ENCODE measurements at regions not wholly inside any gene's neighbourhood (a gene's known extent, or its start where the extent isn't known, plus 50 kb on each side); places are given as distances from the start of the nearest gene placed in this dataset.

DNA sequence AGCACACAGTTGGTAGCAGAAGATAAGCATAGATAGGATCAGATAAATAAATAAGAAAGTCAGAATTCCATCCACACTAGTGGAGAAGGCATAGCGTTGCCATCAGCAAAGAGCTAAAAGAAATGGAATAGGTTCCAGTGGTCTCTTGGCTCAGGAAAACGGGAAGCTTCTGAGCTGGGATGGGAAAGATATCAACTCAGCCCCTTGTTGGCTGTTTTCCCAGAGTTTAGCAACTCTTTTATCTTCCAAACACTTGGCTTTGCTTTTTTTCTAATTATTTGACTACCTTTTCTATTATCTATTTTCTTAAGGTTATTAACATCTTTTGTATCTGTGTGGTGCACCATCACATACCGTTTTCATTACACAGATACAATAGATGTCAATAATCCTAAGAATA, 445.7 kb upstream of the TRPC7 start:
- no peak for DNase-seq (ENCODE audit: low read depth)

DNA sequence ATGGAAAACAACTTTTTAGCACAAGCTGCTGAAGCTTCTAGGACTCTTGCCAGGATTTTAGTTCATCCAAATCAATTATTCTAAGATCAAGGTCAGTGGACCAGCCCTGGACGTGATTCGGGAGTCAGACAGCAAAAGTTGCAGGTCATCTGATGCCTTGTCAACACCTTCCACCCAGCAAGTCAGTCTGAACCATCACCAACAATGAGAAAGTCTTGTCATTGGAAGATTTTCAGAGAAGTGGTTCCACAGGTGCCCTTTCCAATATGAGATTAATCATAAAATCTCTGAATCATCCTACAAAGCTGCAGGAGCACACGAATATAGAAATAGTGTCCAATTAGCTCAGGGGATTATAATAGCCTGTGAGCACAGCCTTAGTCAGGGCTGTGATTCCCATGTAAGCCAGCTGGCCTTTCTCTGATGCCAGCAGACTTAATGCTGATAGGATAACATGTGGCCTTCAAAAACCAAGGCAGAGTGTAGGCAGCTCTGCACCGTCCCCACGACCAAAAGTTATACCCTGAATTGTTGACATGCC, 445.0 kb upstream of the TRPC7 start:
- no peak for DNase-seq (ENCODE audit: low read depth)

DNA sequence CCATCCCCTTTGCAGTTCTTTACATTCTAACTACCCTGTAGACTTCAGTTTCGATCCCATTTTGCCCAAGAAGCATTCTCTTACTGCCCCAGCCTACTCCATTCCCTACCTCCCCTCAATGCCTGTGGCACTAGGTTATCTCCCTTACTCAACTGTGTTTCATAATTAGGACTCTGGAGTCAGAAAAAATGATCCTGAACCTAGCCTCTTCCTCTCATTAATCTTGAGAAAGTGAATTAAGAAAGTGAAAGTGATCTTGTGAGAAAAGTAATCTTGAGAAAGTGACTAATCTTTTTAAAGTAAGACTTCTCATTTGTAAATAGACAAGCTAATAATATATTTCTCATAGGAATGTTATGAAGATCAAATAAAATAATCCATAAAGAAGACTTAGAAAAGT, 444.0 kb upstream of the TRPC7 start:
- no peak for DNase-seq (ENCODE audit: low read depth)

DNA sequence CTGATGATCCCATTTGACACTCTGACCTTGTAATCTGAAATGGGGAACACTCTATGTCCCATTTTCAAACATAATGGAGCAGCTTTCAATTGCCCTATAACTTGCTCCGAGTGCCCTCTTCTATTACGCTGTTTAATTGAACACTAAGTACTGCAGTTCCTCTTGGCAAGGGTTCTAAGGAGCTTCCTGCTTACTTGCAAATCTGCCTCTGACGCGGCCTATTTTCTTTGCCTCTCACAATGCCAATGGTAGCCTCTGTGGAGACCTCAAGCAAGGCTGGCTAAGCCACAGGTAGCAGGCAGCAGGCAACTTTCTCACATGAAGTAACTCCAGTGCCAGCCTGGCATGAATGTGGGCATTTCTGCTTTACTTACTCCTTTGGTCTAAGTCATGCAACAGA, 443.4 kb upstream of the TRPC7 start:
- no peak for DNase-seq (ENCODE audit: low read depth)

DNA sequence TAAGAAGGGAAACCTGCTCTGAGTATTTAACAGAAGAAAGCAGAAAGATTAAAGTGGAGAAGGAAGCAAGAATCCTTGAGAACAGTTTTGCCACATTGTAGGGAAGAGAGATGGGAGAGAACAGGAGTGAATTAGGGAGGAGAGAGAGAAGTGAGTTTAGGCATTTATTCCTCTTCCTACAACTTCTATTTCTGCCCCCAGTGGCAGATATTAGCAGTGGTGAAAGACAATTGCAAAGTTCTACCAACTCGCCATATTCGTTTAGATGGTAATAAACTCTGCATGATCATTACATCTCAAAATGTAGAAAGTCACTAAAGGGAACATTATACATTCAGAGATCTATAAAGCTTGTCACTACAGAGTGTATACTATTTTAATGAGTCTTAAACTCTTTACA, 440.1 kb upstream of the TRPC7 start:
- no peak for DNase-seq (ENCODE audit: low read depth)

DNA sequence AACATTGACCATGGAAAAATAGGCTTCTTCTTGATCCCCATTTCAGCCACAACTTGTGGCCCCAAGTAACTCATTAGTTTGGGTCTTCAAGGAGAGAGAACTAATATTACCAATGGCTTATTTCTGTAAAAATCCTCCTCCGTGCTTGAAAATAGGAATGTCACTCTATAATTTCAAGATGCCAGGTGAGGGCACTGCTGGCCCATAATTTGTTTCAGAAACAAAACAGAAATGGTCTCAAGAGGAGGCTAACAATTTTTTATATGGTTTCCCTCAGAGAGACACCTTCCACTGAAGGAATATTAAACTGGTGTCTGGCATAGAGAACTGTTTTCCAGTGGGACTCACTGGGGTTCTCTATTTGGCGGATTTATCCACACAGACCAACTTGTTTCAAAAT, 437.0 kb upstream of the TRPC7 start:
- DNase-seq (ENCODE audit: low read depth): no peak

DNA sequence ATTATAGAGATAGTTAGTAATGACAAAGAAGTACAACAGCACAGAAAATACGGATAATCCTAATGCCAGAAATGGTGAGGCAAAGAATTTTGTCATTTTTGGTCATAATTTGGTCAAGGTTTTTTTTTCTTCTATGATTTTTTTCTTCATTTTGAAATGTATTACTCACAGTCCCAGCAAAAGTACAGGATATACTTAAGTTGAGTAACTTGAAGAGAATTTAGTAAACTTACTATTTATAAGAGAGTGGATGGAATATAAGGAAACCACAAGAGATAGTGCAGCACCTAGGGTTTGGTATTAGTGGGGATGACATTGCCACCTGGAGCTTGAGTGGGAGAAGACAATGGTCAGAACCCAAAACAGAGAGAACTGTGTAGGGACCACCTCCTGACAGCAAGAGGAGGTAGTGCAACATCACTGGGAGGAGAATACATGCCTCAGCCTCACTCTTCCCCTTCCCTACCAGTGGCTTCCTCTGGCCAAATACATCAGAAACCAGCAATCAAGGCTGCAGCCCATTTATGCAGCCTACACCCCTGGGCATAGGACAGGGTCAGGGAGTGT, 434.5 kb upstream of the TRPC7 start:
- DNase-seq (ENCODE audit: low read depth): no peak

DNA sequence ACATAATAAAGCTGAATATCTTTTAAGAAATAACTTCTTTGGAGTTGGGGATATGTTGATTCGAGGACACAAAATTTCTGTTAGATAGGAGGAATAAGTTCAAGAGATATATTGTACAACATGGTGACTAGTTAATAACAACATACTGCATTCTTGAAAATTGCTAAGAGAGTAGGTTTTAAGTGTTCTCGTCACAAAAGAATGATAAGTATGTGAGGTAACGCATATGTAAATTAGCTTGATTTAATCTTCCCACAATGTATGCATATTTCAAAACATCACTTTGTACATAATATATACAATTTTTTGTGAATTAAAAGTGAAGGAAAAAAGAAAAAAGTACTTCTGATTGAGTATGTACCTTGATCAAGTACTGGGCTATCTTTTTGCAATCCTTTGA, 428.0 kb upstream of the TRPC7 start:
- DNase-seq (ENCODE audit: low read depth): no peak

DNA sequence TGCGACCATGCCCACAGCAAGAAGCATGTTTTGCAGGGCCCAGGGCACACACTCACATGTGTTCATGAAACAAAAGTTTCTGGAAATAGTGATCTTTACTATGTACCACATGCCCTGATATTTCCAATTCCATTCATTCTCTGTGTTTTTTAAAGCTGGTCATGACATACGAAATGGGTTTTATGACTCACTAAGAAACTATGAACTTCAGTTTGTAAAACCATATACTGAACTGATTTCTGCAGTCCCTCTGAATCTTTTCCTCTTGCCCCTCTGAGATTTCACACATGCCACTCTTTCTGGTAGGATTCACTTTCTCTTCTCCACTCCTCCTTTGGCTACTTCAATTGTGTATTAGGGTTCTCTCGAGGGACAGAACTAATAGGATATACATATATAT, 416.1 kb upstream of the TRPC7 start:
- no peak for DNase-seq (ENCODE audit: low read depth)

DNA sequence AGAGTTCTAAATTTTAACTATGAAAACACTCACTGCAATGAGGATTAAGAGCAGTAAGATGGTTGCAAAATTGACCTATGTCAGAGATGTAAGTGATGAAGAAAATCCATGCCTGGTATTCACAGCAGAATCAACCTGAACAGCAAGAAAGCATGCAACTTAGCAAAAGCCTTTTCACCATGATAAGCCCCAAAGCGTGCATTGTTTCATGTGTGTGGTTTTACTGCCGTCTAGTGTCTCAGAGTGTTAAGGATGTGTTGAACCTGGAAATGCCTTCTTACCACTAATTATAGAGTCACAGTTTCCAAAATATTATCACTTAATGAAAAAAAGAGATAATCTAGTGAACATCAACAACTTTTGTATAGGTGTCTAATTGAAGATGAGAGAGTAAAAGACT, 415.2 kb upstream of the TRPC7 start:
- DNase-seq (ENCODE audit: low read depth): no peak

DNA sequence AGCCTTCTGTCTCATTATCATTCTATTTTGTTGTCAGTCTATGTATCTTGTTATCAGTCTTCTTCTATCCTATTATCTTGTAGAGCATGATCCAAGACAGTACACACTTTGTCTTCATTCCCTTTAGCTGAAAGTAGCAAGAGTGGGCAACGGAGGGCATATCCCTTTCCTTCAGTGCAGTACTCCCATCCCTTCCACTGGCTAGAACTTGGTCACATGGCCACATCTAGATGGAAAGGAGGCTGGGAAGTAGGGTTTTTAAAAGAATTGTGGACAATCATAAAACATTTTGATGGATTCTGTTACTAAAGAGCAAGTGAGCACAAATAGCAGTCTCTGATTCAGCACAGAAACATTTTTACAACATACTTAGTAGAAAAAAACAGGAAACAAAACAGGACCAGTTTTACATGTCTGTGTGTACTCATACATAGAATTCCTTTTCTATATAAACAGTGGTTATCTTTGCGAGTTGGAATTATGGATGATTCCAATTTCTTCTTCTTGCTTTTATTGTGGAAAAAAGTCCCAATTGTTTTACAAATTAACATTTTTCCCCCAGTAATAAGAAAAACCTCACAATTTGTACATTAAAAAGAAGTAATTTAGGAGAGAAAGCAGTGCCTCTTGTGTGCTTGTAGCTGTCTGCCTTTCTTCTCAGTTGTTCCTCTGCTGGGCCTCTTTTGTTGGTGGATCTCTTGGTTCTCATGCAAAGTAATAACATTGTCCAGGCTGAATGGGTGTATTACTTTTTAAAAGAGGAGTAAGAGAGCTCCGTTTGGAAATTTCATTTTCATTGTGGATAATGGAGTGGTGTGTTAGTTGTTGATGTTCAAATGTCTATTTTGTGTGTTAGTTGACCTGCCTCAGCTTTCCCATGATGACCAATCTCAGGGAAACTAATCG, 410.9 kb upstream of the TRPC7 start:
- DNase-seq (ENCODE audit: low read depth): no peak

DNA sequence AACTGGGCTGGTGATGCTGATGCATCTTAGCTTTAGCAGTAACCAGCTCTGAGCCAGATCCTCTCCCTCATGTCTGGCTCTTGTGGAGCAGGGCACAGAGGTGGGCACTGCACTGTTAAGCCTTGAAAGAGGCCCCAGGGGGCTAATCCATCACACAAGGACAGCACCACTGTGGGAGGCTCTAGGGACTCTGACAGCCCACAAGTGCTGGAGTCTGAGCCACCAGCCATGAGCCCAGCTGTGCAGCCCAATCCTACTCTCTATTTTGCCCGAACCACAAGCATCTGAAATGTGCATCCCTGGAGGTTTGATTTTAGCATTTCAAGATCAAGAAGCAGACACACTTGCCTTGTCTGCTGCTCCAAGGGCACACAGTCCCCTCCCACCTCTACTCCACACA, 407.1 kb upstream of the TRPC7 start:
- DNase-seq (ENCODE audit: low read depth): no peak

DNA sequence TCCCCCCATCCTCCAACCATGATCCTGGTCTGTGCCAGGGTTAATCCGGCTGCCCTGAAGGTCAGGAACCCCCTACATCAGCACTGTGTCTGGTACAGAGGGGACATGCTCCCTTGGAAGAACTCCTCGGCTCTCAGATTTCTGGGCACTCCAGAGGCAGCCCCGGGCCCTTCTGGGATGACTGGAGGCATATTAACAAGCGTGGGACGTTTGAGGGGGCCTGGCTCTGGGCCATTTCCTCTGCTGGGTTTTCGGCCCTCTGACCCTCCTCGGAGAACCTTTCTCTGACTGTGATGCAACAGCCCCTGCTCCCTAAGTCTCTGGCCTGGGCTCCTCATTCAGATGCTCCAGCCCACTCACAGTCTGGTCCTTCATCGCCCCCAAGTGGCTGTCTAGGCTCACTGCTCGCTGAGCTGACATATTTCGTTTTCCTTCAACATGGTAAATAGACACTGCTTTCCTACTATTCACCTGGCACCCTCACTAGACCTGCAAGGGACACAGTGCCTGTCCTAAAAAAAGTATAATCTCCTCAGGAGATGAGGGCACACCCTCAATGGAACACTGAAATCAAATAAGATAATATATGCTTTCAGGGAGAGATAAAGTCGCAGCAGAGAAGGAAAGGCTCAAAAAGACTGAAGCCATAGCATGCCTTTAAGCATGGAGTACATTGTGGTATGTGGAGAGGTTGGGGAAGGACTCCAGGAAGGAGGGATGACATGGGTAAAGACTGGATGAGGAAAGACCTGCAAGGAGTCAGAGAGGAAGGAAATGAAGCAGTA, 404.7 kb upstream of the TRPC7 start:
- DNase-seq (ENCODE audit: low read depth): peak; percentile 2

DNA sequence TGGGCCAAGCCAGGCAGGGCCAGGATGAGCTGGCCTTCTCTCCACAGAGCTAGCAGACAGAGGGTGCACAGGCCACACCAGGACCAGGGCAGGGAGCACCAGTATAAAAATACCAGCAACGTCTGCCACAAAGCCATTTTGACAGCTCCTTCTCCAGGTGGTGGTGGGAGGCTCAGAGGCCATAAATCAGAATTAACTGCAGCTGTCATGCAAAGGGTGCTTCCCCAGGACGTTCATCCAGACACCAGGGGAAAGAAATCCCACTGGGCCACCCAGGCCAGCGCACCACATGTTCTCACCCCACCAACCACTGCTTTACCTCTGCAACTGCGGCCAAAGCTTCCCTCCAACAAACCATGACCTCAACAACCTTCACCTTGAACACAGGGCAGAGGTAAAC, 403.7 kb upstream of the TRPC7 start:
- no peak for DNase-seq (ENCODE audit: low read depth)

DNA sequence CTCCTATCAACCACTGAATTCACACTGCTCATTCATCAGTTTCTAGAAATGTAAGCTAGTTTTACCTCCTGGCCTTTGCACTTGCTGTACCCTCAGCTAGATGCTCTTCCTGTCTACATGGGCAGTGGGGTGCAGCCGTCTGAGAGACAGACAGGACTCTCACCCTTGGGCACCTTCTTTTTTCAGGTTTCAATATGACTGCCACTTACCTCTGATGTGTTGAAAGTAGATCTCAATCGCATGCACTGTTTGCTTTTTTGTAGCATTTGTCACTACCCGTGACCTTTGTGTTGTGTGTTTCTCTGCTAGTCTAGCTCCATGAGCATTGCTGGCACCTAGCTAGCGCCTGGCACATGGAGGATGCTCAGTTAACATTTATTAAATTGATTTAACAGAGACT, 403.1 kb upstream of the TRPC7 start:
- DNase-seq (ENCODE audit: low read depth): no peak

DNA sequence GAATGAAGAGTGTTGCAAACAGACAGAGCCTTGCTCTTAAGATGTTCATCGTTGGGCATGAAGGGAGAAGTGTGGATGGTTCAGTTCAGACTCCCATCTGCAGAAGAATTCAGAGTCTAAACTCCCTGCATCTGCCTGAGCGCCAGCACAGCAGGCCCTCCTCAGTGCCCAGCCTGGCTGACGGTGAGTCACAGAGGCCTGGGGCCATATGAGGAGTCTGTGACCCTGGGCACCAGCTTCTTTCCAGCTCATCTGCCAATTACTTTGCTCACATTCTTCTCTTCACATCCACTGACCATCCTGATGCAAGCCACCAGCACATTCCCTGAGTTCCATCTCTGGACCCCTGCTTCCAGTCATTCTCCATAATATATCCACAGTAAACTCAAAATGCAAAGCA, 401.1 kb upstream of the TRPC7 start:
- DNase-seq (ENCODE audit: low read depth): no peak

DNA sequence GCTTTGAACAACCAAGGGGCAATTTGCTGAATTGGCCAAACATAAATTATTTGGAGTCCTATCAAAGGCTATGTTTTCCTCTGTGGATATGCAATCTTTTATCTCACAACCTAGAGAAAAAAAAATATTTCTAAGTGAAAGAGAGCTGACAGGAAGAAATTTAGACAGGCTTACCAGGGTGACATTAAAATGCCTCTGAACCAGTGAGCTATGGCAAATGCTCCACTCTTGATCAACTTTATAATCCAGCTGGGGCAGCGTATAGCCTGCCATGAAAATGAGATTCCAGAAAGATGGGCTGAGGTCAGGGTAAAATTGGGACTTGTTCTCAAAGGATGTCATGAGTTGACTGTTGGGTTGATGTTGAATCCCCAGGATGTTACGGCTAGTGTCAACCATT, 399.3 kb upstream of the TRPC7 start:
- no peak for DNase-seq (ENCODE audit: low read depth)

DNA sequence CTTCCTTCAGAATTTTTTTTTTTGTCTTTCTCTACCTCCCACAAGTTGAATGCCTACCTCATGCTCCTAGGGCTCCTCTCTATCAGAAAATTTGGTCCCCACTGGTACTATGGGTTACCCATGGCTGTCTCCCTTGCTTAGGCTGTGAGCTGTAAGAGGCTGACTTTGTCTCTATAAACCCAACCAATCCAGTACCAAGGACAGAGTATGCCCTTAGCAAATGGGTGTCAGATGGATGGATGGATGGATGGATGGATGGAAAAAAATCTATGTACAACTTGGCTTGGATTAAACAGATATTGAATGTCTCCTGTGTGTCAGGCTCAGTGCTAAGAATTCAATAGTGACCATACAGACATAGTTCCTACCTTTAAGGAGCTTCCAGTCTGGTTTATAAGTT, 398.2 kb upstream of the TRPC7 start:
- no peak for DNase-seq (ENCODE audit: low read depth)

DNA sequence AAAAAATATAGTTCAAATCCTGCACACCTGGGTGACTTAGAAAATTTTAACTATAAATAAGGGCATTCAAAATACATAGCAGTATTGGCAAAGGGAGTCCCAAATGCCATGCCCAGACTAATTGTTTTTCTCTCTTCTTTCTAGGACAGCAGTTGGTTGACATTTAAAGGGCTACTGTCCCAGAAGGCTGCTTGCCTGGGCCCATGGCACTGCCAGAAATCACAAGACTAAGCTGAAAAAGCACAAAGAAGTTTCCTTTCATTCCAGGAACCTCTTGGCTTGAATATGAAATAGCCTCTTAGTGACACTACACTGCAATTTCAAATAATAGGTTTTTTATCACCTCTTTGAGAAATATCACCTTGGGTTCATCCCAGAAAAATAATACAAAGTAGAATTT, 388.9 kb upstream of the TRPC7 start:
- no peak for DNase-seq (ENCODE audit: low read depth)

DNA sequence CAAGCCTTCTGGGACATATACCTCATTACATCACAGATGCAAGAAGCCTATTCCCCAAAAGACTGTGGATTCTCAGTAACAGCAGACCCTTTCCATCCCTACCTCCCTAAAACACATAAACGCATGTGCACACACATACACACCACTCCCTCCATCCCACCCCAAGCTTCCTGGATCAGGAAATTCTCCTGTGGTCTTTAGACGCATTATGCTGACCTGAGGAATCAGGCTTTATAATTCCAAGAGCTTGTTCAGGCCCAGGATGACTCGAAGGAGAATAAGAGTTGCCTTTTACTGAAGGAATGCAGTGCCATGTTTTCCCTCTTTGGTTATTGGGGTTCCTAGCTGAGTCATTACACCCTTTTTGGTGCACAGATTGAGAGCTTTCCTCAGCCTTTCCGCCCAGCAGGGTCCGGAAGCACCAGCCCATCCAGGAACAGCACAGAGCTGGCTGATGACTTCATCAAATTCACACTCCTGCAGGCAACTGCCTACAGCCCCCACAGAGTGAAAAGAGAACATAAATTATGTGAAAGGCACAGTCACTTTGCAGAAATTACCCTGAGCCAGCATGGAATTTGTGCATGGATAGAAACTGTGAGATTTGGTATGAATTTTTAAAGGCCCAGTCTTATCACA, 385.0 kb upstream of the TRPC7 start:
- DNase-seq (ENCODE audit: low read depth): no peak

DNA sequence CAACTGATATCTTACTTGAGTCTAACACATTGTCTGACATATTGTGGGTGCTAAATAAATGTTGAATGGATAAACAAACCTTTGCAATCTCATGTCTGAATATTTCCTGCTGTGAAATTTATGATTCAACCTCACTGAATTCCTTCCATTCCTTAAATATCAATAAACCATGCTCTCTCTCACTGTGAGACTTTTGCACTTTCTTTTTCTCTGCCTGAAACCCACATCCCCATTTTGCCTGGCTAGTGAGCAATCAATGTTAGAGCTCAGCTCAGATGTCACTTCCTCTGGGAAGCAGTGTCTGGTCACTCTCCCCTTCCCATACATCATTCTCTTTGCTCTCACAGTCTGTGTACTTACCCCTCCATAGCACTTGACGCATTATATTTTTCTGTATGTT, 383.7 kb upstream of the TRPC7 start:
- DNase-seq (ENCODE audit: low read depth): no peak

DNA sequence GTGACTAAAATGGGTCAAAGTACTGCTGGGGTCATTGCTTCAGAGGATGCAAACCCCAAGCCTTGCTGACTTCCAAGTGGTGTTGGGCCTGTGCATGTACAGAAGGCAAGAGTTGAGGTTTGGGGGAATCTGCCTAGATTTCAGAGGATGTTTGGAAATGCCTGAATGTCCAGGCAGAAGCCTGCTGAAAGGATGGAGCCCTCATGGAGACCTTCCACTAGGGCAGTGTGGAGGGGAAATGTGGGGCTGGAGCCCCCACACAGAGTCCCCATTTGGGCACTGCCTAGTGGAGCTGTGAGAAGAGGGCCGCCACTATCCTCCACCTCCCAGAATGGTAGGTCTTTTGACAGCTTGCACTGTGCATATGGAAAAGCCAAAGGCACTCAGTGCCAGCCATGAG, 377.7 kb upstream of the TRPC7 start:
- no peak for DNase-seq (ENCODE audit: low read depth)
